PC-3 (cell line): ENCODE measurements at regions not wholly inside any gene's neighbourhood (a gene's known extent, or its start where the extent isn't known, plus 50 kb on each side); places are given as distances from the start of the nearest gene placed in this dataset.

Experiments used
- EZH2 ChIP-seq: fragments of 300-600 bp; sonication (generic); IDR thresholded peaks from one replicate; pipeline ENCODE4 v1.6.1; 2017; ENCODE audit warnings: antibody characterized with exemption, mild to moderate bottlenecking, low read length; ENCODE audit not compliant: unreplicated experiment
- TF ChIP-seq, protein P1 (sequence below): fragments of 300-600 bp; sonication (generic); conservative IDR thresholded peaks from 2 replicates; pipeline ENCODE4 v1.5.1; 2017; ENCODE audit warnings: antibody characterized with exemption, low read depth, mild to moderate bottlenecking, low read length

- TF ChIP-seq, protein P1, sequence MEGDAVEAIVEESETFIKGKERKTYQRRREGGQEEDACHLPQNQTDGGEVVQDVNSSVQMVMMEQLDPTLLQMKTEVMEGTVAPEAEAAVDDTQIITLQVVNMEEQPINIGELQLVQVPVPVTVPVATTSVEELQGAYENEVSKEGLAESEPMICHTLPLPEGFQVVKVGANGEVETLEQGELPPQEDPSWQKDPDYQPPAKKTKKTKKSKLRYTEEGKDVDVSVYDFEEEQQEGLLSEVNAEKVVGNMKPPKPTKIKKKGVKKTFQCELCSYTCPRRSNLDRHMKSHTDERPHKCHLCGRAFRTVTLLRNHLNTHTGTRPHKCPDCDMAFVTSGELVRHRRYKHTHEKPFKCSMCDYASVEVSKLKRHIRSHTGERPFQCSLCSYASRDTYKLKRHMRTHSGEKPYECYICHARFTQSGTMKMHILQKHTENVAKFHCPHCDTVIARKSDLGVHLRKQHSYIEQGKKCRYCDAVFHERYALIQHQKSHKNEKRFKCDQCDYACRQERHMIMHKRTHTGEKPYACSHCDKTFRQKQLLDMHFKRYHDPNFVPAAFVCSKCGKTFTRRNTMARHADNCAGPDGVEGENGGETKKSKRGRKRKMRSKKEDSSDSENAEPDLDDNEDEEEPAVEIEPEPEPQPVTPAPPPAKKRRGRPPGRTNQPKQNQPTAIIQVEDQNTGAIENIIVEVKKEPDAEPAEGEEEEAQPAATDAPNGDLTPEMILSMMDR = no peak
- TF ChIP-seq EZH2 = no peak
Measured at GRCh38 chr5:9932770-9933169, 302.6 kb upstream of the TAS2R1 start.
